ENCODE measurements at regions not wholly inside any gene's neighbourhood (a gene's known extent, or its start where the extent isn't known, plus 50 kb on each side); places are given as distances from the start of the nearest gene placed in this dataset.
"Not testable (repeated sequence)": the region's sequence is repeated elsewhere in the genome, so short reads cannot be mapped to it uniquely, and the experiment has no call there.

- no peak for DNase-seq (ENCODE audit: low read depth)
These were observed 298.0 kb upstream of the CTNNB1 start for GRCh38 chr3:40901298-40901697.

GRCh38 chr3:40901796-40902195 lies 297.5 kb upstream of the CTNNB1 start:
- DNase-seq (ENCODE audit: low read depth) = no peak

GRCh38 chr3:40907907-40908465 lies 291.3 kb upstream of the CTNNB1 start:
- DNase-seq (ENCODE audit: low read depth) = not testable (repeated sequence)

GRCh38 chr3:40908612-40909011 lies 290.7 kb upstream of the CTNNB1 start:
- no peak for DNase-seq (ENCODE audit: low read depth)

GRCh38 chr3:40911264-40911663 lies 288.0 kb upstream of the CTNNB1 start:
- no peak for DNase-seq (ENCODE audit: low read depth)

GRCh38 chr3:40911928-40912327 lies 287.4 kb upstream of the CTNNB1 start:
- DNase-seq (ENCODE audit: low read depth) = no peak

- DNase-seq (ENCODE audit: low read depth) = no peak
These were observed 286.8 kb upstream of the CTNNB1 start for GRCh38 chr3:40912461-40912860.

GRCh38 chr3:40913192-40913591 lies 286.1 kb upstream of the CTNNB1 start:
- no peak for DNase-seq (ENCODE audit: low read depth)

GRCh38 chr3:40913641-40914040 lies 285.7 kb upstream of the CTNNB1 start:
- no peak for DNase-seq (ENCODE audit: low read depth)

GRCh38 chr3:40914475-40914874 lies 284.8 kb upstream of the CTNNB1 start:
- DNase-seq (ENCODE audit: low read depth) = no peak

GRCh38 chr3:40915346-40915865 lies 283.9 kb upstream of the CTNNB1 start:
- DNase-seq (ENCODE audit: low read depth) = no peak

- DNase-seq (ENCODE audit: low read depth) = peak; percentile 47
These were observed 279.3 kb upstream of the CTNNB1 start for GRCh38 chr3:40920041-40920440.

- DNase-seq (ENCODE audit: low read depth) = no peak
These were observed 278.1 kb upstream of the CTNNB1 start for GRCh38 chr3:40921251-40921650.

- DNase-seq (ENCODE audit: low read depth) = no peak
These were observed 276.2 kb upstream of the CTNNB1 start for GRCh38 chr3:40923143-40923542.

- no peak for DNase-seq (ENCODE audit: low read depth)
These were observed 275.7 kb upstream of the CTNNB1 start for GRCh38 chr3:40923651-40924050.

GRCh38 chr3:40924559-40925141 lies 274.7 kb upstream of the CTNNB1 start:
- no peak for DNase-seq (ENCODE audit: low read depth)

GRCh38 chr3:40925231-40925630 lies 274.1 kb upstream of the CTNNB1 start:
- DNase-seq (ENCODE audit: low read depth) = no peak

GRCh38 chr3:40930131-40930538 lies 269.2 kb upstream of the CTNNB1 start:
- peak; percentile 56 for DNase-seq (ENCODE audit: low read depth)

- no peak for DNase-seq (ENCODE audit: low read depth)
These were observed 268.5 kb upstream of the CTNNB1 start for GRCh38 chr3:40930756-40931155.

- no peak for DNase-seq (ENCODE audit: low read depth)
These were observed 260.7 kb upstream of the CTNNB1 start for GRCh38 chr3:40938591-40938990.

GRCh38 chr3:40939030-40939740 lies 260.1 kb upstream of the CTNNB1 start:
- DNase-seq (ENCODE audit: low read depth) = no peak

GRCh38 chr3:40939741-40940130 lies 259.6 kb upstream of the CTNNB1 start:
- DNase-seq (ENCODE audit: low read depth) = no peak

GRCh38 chr3:40940651-40941050 lies 258.7 kb upstream of the CTNNB1 start:
- DNase-seq (ENCODE audit: low read depth) = no peak

All from amniotic epithelial cell (primary cell).